Renal cortex interstitium (tissue), 11 donors: ENCODE measurements at regions not wholly inside any gene's neighbourhood (a gene's known extent, or its start where the extent isn't known, plus 50 kb on each side); places are given as distances from the start of the nearest gene placed in this dataset.

ENCODE experiments used
- DNase-seq, 11 donors: peaks; one replicate each; pipeline ENCODE4 v3.0.0-alpha.2; 2013; ENCODE audit warnings: low read depth in 9 of 11, low spot score in 4 of 11; ENCODE audit errors: extremely low read depth in 1 of 11

- no peak for DNase-seq
These were observed 163.2 kb downstream of the MRPL14 start for GRCh38 chr6:43963877-43964658.

GRCh38 chr6:43963203-43963602, 164.0 kb downstream of the MRPL14 start:
- DNase-seq = no peak

- DNase-seq = no peak
These were observed 164.8 kb downstream of the MRPL14 start for GRCh38 chr6:43962458-43962857.

GRCh38 chr6:43957273-43957672, 170.0 kb downstream of the MRPL14 start:
- no peak for DNase-seq

GRCh38 chr6:43956478-43956877, 170.8 kb downstream of the MRPL14 start:
- no peak for DNase-seq

GRCh38 chr6:43954311-43955131, 172.7 kb downstream of the MRPL14 start:
- DNase-seq = peak in 1 of 11 donors; percentile 34

- peak in 1 of 11 donors; percentile 32 for DNase-seq
These were observed 173.4 kb downstream of the MRPL14 start for GRCh38 chr6:43953794-43954310.

GRCh38 chr6:43953256-43953655, 174.0 kb downstream of the MRPL14 start:
- no peak for DNase-seq

- DNase-seq = no peak
These were observed 174.5 kb downstream of the MRPL14 start for GRCh38 chr6:43952746-43953145.

GRCh38 chr6:43951756-43952675, 175.2 kb downstream of the MRPL14 start:
- no peak for DNase-seq

- no peak for DNase-seq
These were observed 176.0 kb downstream of the MRPL14 start for GRCh38 chr6:43951063-43951755.

GRCh38 chr6:43950731-43951062, 176.6 kb downstream of the MRPL14 start:
- no peak for DNase-seq

- no peak for DNase-seq
These were observed 177.1 kb downstream of the MRPL14 start for GRCh38 chr6:43950051-43950605.

GRCh38 chr6:43949551-43949991, 177.7 kb downstream of the MRPL14 start:
- no peak for DNase-seq

- no peak for DNase-seq
These were observed 178.4 kb downstream of the MRPL14 start for GRCh38 chr6:43948527-43949485.

- no peak for DNase-seq
These were observed 177.8 kb downstream of the VEGFA start for GRCh38 chr6:43947860-43948259.

- no peak for DNase-seq
These were observed 176.8 kb downstream of the VEGFA start for GRCh38 chr6:43946641-43947363.
